Spleen (tissue), 11 donors: ENCODE measurements at regions not wholly inside any gene's neighbourhood (a gene's known extent, or its start where the extent isn't known, plus 50 kb on each side); places are given as distances from the start of the nearest gene placed in this dataset.

Source experiments
- DNase-seq: peaks from one replicate; pipeline ENCODE4 v3.0.0-alpha.2; 2020
- H3K27ac ChIP-seq, 8 donors: fragments of 200-600 bp; sonication (generic) in 7 of 8; 1 replicate in 4 of 8; 2 replicates in 4 of 8; pipeline versions ENCODE4 v1.5.0 to v1.8.0; 2016 to 2021; ENCODE audit warnings: inconsistent platforms in 4 of 8, mild to moderate bottlenecking in 4 of 8, moderate library complexity in 1 of 8
- H3K27me3 ChIP-seq, 7 donors: fragments of 200-600 bp; sonication (generic) in 6 of 7; replicated peaks in 1 of 7; 1 replicate in 4 of 7; 2 replicates in 3 of 7; pipeline versions ENCODE4 v1.5.0 to v1.8.0; 2016 to 2021; ENCODE audit warnings: inconsistent platforms in 3 of 7, mild to moderate bottlenecking in 1 of 7
- H3K36me3 ChIP-seq, 6 donors: fragments of 200-600 bp; sonication (generic) in 5 of 6; 1 replicate in 4 of 6; 2 replicates in 2 of 6; pipeline versions ENCODE4 v1.5.0 to v1.8.0; 2016 to 2021; ENCODE audit warnings: inconsistent platforms in 2 of 6
- H3K4me1 ChIP-seq, 6 donors: fragments of 200-600 bp; sonication (generic) in 5 of 6; 1 replicate in 3 of 6; 2 replicates in 3 of 6; pipeline versions ENCODE4 v1.5.0 to v1.8.0; 2016 to 2021; ENCODE audit warnings: inconsistent platforms in 3 of 6
- H3K4me3 ChIP-seq, 8 donors: fragments of 200-600 bp; sonication (generic) in 7 of 8; 1 replicate in 4 of 8; 2 replicates in 4 of 8; pipeline versions ENCODE4 v1.5.0 to v1.8.0; 2016 to 2021; ENCODE audit warnings: inconsistent platforms in 4 of 8, mild to moderate bottlenecking in 4 of 8, moderate library complexity in 2 of 8
- H3K9me3 ChIP-seq, 8 donors: fragments of 200-600 bp; sonication (generic) in 7 of 8; 1 replicate in 4 of 8; 2 replicates in 4 of 8; pipeline versions ENCODE4 v1.5.0 to v1.8.0; 2016 to 2021; ENCODE audit warnings: inconsistent platforms in 4 of 8
- CTCF ChIP-seq, 11 experiments: fragments of 200-600 bp in 7 of 11; fragments of 450-650 bp in 4 of 11; sonication (generic) in 4 of 11; IDR thresholded peaks in 8 of 11; conservative IDR thresholded peaks in 3 of 11; 1 replicate in 7 of 11; 2 replicates in 4 of 11; pipeline versions ENCODE4 v1.4.0 to v1.8.0; 2016 to 2021; ENCODE audit warnings: antibody characterized with exemption in 11 of 11, inconsistent platforms in 4 of 11, mild to moderate bottlenecking in 1 of 11
- POLR2A ChIP-seq, 3 donors: fragments of 450-650 bp; IDR thresholded peaks; one replicate each; pipeline ENCODE4 v1.5.1; 2017; ENCODE audit warnings: antibody characterized with exemption in 3 of 3, mild to moderate bottlenecking in 1 of 3
- POLR2AphosphoS5 ChIP-seq, 3 donors: sonication (generic); formaldehyde crosslinking; IDR thresholded peaks; one replicate each; pipeline ENCODE4 v1.5.1; 2017; ENCODE audit warnings: antibody characterized with exemption in 3 of 3
- WGBS, 5 donors: extraction: QIAGEN DNeasy Blood & Tissue Kit in 3 of 5; methylation state at CpG; one replicate each; pipeline versions ENCODE4 v1.1.5 to v1.1.7; 2013 to 2018; 5-methylcytosine and 5-hydroxymethylcytosine counted together
- intact Hi-C: fragments of 100-400 bp; cut with DNase I; formaldehyde crosslinking; loops from one replicate; pipeline ENCODE4 v1.15.0; 2023; ENCODE audit warnings: low total_unique reads
- donor health status: healthy with polysubstance abuse.
- donor health status: DM: no; HTN: no; CAD: no; lungs with moderate emphysema.
- donor health status: DM: no; HTN: no; CAD: no.
- donor health status: Bipolar disorder and iron deficiency.
- donor health status: healthy.
- donor health status: DM: no; HTN: no; CAD: no.
- donor health status: DM: yes; HTN: yes; CAD: no.

GRCh38 chr10:78985973-78986818, 82.6 kb upstream of the ZMIZ1 start:
- H3K4me1 ChIP-seq = peaks cover 0 to 8% (median 0%) of the 10 kb centered on the region in 6 donors
- H3K9me3 ChIP-seq = peaks cover 0 to 3% (median 0%) of the 10 kb centered on the region in 8 donors
- no peaks in the 10 kb centered on the region for H3K36me3 ChIP-seq
- H3K27me3 ChIP-seq = no peaks in the 10 kb centered on the region
- 83 to 90% (median 88%) methylated on average over 8 of the region's 8 CpGs for WGBS, 5 donors
- H3K4me3 ChIP-seq = no peak overlapping the region
- DNase-seq = no peak
- intact Hi-C loops = no loop called here
- TF ChIP-seq CTCF (IDR thresholded peaks at IDR 0.05 in 8 of 11, conservative IDR thresholded peaks at IDR 0.05 in 3 of 11) (no peak), POLR2AphosphoS5 (IDR thresholded peaks at IDR 0.05) (no peak), POLR2A (IDR thresholded peaks at IDR 0.05) (no peak)
- H3K27ac ChIP-seq = no peak overlapping the region

GRCh38 chr10:78991187-78991586, 77.6 kb upstream of the ZMIZ1 start:
- no peak for DNase-seq
- Histone ChIP-seq H3K27me3 (no peaks in the 10 kb centered on the region), H3K27ac (no peak overlapping the region), H3K36me3 (no peaks in the 10 kb centered on the region), H3K4me3 (no peak overlapping the region), H3K9me3 (peaks cover 0 to 3% (median 0%) of the 10 kb centered on the region in 8 donors), H3K4me1 (peaks cover 0 to 6% (median 0%) of the 10 kb centered on the region in 6 donors)
- intact Hi-C loops = no loop called here
- TF ChIP-seq POLR2AphosphoS5 (IDR thresholded peaks at IDR 0.05) (no peak), POLR2A (IDR thresholded peaks at IDR 0.05) (no peak), CTCF (IDR thresholded peaks at IDR 0.05 in 8 of 11, conservative IDR thresholded peaks at IDR 0.05 in 3 of 11) (no peak)
- WGBS, 5 donors = 43 to 68% (median 53%) methylated on average over 1 of the region's 1 CpG

GRCh38 chr10:78992333-78992732, 76.4 kb upstream of the ZMIZ1 start:
- peaks cover 0 to 7% (median 0%) of the 10 kb centered on the region in 6 donors for H3K4me1 ChIP-seq
- H3K36me3 ChIP-seq = no peaks in the 10 kb centered on the region
- H3K27me3 ChIP-seq = no peaks in the 10 kb centered on the region
- H3K4me3 ChIP-seq = no peak overlapping the region
- peak in 1 of 3 donors; percentile 24 for TF ChIP-seq POLR2AphosphoS5 (IDR thresholded peaks at IDR 0.05)
- TF ChIP-seq CTCF (IDR thresholded peaks at IDR 0.05 in 8 of 11, conservative IDR thresholded peaks at IDR 0.05 in 3 of 11) = no peak
- H3K9me3 ChIP-seq = peaks cover 0 to 3% (median 0%) of the 10 kb centered on the region in 8 donors
- 49 to 60% (median 53%) methylated on average over 6 of the region's 6 CpGs for WGBS, 5 donors
- H3K27ac ChIP-seq = no peak overlapping the region
- DNase-seq = no peak
- intact Hi-C loops = no loop called here

- 90 to 96% (median 94%) methylated on average over 5 to 10 of the region's 10 CpGs for WGBS, 5 donors
- Histone ChIP-seq H3K27ac (no peak overlapping the region), H3K9me3 (peaks cover 0 to 3% (median 0%) of the 10 kb centered on the region in 8 donors), H3K4me3 (no peak overlapping the region), H3K36me3 (no peaks in the 10 kb centered on the region), H3K4me1 (peaks cover 0 to 18% (median 4%) of the 10 kb centered on the region in 6 donors), H3K27me3 (no peaks in the 10 kb centered on the region)
- TF ChIP-seq CTCF (IDR thresholded peaks at IDR 0.05 in 8 of 11, conservative IDR thresholded peaks at IDR 0.05 in 3 of 11) (no peak), POLR2A (IDR thresholded peaks at IDR 0.05) (no peak), POLR2AphosphoS5 (IDR thresholded peaks at IDR 0.05) (no peak)
- intact Hi-C loops = no loop called here
- no peak for DNase-seq
Measured at GRCh38 chr10:78993261-78993945, 75.4 kb upstream of the ZMIZ1 start.
